Tongue (tissue), 1 donor: ENCODE measurements at regions not wholly inside any gene's neighbourhood (a gene's known extent, or its start where the extent isn't known, plus 50 kb on each side); places are given as distances from the start of the nearest gene placed in this dataset.

Experiments used
- DNase-seq: peaks from one replicate; pipeline ENCODE4 v3.0.0-alpha.2; 2015

GRCh38 chr2:8059255-8059654 is 622.6 kb upstream of the ID2 start:
- no peak for DNase-seq

DNA sequence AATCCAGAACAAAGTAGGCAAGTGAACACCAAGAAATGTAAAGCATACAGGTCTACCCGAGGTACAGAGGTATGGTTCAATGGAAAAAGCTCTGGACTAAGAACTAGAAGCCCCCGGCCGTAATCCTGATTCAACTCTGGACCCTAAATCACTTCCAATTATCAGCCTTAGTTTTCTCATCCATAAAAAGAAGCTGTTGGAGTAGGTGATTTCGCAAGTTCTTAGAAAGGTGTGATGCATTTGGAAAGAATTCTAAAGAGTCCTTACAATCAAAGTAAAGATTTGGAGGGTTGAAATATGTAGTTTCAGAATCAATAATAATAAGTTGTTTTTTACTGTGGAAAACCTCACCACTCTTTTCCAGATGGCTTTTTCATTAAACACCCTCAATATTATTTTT is 622.1 kb upstream of the ID2 start:
- DNase-seq: no peak

GRCh38 chr2:8061219-8061618 is 620.6 kb upstream of the ID2 start:
- no peak for DNase-seq

GRCh38 chr2:8064603-8065002 is 617.3 kb upstream of the ID2 start:
- no peak for DNase-seq

- no peak for DNase-seq
These were observed 616.7 kb upstream of the ID2 start for GRCh38 chr2:8065191-8065590.

DNA sequence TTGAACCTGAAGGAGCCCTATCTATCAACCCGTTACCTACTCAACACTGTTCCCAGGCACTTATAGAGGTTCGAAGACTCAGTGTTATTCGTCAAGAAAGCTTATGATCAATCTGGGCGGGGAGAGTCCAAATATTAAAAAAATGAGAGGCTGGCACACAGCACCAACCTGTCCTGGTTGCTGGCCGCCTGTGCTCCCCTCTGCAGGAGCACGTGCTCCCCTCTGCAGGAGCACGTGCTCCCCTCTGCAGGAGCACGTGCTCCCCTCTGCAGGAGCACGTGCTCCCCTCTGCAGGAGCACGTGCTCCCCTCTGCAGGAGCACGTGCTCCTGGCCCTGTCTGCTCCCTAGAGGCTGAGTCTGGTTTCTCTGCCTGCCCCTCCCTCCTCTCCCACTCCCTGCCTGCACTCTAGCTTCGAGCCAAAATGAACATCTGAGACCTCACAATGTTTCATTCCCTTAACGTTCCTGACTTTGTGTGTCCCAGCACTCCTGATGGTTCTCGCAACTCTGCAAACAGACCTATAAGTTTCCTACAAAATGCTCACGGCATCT is 614.0 kb upstream of the ID2 start:
- DNase-seq: no peak

DNA sequence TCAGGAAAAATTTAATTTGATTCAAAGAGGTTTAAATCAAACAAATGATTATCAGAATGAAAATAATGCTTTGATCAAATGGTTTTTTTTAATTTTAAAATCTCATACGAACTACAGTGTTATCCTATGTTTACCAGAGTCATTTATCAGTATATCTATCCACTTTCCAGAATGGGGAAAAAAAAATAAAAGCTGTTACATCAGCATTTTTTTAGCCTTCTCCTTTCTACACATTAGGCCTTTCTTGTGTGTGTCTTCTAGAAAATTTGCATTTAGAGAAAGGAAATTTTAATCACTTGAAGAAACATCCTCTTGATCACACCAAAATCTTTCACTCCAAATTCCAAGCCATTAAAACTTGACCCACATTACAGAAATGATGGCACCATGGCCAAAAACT is 608.9 kb upstream of the ID2 start:
- no peak for DNase-seq

DNA sequence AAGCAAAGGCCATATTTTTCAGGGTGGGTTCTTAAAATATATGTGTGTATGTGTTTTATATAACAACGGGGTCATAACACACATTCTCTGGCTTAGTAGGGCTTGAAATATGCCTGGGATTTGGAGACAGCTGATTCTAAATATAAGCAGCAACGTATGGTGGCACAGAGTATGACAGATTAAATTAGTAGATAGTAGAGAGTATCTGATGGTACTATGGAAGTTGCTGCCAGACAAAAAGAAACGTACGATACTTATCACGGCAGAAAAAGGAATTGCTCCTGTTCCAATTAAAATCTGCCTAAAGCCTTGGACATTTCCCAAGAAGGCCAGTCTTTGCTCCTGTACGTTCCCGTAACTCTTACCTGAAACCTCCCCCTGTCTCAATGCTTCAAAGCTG is 607.9 kb upstream of the ID2 start:
- no peak for DNase-seq

DNA sequence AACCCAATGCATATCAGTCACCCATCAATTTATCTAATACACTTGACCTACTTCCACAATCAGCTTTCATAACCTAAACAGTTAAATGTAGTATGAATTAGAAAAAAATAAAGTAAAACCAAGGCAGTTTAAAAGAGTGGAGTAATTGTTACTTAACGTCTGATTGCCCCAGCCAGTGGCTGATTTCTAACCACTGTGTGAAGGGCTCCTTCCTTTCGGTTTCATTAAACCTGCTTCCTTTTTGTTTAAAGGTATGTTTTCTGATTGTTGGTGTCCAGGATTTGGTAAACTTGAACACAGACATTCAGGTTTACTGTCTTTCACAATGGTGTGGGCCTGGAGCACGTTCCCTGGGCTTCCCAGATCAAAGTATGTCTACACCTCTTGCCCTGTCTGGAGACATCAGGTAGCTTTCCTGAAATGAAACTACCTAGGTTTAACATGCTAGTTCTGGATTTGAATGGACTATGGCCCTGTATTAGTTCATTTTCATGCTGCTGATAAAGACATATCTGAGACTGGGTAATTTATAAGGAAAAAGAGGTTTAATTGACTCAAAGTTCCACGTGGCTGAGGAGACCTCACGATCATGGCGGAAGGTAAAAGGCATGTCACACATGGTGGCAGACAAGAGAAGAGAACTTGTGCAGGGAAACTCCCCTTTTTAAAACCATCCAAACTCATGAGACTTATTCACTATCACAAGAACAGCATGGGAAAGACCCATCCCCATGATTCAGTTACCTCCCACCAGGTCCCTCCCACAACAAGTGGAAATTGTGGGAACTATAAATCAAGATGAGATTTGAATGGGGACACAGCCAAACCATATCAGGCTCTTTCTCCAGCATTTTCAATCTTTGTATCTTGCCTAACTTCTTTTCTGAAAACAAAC is 605.2 kb upstream of the ID2 start:
- DNase-seq: no peak

DNA sequence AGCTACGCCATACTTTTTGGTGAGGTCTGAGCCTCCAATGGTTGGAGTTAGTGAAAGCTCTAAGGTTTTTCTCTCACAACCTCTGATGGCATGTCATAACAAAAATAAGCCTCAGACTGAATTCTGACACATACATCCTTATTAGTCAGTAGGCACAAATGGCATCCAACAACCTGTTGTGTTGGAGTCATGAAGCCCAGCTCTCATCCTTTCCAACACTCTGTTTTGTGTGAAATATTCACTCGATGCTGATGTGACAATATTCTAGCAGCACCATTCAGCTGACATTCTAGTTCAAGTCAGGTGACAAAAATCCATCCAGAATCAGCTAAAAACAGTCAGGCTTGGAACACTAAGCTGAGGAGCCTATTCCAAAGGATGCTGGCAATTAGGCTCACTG is 603.2 kb upstream of the ID2 start:
- DNase-seq: no peak

GRCh38 chr2:8080063-8080462 is 601.8 kb upstream of the ID2 start:
- DNase-seq: no peak

- DNase-seq: no peak
These were observed 600.7 kb upstream of the ID2 start for GRCh38 chr2:8081130-8081529.

GRCh38 chr2:8082840-8083239 is 599.0 kb upstream of the ID2 start:
- DNase-seq: no peak

DNA sequence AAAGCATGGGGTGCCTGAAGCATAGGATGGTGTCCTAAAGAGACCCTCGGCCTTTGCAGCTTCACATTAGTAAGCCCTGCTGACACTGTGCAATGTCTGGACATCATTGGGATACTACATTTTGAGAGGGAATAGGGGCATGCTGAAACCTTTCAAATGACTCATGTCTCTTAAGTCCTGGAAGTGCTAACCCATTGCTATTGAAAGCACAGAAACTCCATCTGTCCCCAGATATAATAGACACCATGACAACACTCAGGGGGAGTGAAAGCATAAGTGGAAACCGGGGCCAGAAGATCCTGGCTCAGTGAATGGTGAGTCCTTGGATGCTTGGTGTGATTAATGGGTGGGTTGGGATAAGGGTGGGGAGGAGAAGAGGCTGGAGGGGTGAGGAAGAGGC is 595.5 kb upstream of the ID2 start:
- DNase-seq: no peak

DNA sequence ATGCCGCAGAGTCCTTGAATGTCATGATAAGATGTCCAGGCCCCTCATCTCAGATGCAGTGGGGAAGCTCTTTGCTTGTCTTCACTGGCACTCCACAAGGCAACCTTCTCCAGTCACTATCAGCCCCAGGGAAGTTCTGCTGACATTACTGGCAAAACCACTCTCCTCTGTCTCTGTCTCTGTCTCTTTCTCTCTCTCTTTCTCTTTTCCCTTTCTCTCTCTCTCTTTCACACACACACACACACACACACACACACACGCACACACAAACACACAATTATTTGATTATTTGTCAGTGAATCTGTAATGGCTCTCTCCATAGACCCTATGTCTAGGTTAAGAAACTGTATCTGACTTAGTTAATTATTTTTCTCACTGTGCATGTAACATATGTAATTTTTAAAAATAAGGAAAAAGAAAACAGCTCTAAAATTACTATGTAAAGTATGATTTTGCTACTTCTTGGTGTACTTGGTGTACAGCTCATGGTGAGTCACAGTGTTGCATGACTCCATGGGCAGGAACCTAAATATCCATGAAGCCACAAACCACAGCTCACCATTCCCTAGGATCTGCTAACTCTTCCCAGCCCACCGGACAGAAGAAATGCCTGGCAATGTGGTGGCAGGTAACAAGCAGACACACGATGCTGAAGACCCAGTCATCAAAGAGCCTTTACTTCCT is 594.9 kb upstream of the ID2 start:
- no peak for DNase-seq

- no peak for DNase-seq
These were observed 594.4 kb upstream of the ID2 start for GRCh38 chr2:8087480-8087840.

GRCh38 chr2:8088810-8089209 is 593.0 kb upstream of the ID2 start:
- DNase-seq: no peak

GRCh38 chr2:8089596-8089995 is 592.3 kb upstream of the ID2 start:
- DNase-seq: no peak

GRCh38 chr2:8090748-8091700 is 590.8 kb upstream of the ID2 start:
- DNase-seq: no peak

DNA sequence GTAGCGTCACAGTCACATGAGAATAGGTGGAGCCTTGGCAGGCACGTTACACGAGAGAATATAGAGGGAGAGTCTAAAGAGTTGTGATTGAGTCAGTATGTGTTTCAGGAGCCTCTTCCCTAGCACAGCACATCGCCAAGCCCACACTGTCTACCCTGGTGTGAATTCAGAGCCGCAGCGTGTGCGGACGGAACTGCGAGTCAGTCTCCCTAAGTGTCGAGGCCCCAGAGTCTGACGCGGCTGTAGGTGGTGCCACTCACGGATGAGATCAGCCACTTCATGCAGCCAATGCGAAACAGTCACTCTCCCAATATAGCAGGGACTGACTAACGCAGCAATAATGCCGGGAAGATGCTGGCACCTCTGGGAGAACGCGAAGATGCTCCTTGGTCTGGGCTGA is 587.3 kb upstream of the ID2 start:
- DNase-seq: no peak

DNA sequence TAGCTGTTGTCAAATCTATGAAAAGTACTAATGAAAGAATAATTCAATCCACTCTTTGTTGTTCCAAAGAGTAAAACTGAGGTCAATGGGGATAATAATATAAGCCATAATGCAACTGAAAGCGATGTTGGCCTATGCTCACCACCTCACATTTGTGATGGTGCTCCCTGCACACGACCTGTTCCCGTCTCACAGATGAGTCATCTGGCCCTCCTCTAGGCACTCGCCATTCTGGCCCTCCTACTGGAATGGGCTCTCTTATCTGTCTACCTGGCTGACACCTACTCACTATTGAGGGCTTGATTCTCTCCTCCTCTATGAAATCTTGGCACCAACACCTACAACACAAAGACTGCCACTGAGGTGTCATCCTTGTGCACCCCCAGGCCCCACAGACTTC is 585.9 kb upstream of the ID2 start:
- DNase-seq: no peak

DNA sequence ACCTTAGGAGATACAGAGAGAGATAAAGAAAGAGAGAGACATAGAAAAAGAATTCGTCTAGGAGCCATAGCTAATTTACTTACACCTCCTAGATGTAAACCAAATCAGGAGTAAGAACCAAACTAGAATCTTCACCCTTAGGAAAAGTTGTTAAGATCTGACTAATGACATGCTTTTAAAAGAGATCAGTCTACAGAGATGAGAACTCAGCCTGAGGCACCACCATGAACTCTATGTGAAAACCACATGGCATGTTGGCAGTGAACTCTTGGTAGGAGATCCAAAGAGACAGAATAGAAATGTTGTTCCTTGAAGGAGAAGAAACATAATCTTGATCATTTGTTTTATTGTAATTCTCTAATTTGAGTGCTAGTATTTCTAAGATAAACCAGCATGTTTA is 585.4 kb upstream of the ID2 start:
- no peak for DNase-seq
